AG04449 (cell line): ENCODE measurements at regions not wholly inside any gene's neighbourhood (a gene's known extent, or its start where the extent isn't known, plus 50 kb on each side); places are given as distances from the start of the nearest gene placed in this dataset.

Experiments used
- CTCF ChIA-PET: fragments of 350-600 bp; formaldehyde crosslinking; extraction: SDS; loops from one replicate; lab custom pipeline; 2021; ENCODE audit warnings: antibody characterized with exemption; lab: Yijun Ruan, JAX
- POLR2A ChIA-PET: fragments of 400-600, 350-600 bp; formaldehyde crosslinking; extraction: SDS; loops from one replicate; lab custom pipeline; 2020; ENCODE audit warnings: antibody characterized with exemption, inconsistent platforms; lab: Yijun Ruan, JAX
- DNase-seq: peaks from one replicate; pipeline ENCODE4 v3.0.0-alpha.2; 2010; ENCODE audit warnings: low read depth, low spot score
- H3K4me3 ChIP-seq: 2 replicates; pipeline ENCODE4 v1.5.1; 2011; ENCODE audit warnings: low read depth, mild to moderate bottlenecking, control low read depth, low read length
- CTCF ChIP-seq: IDR thresholded peaks from one replicate; pipeline ENCODE4 v1.5.1; 2011; ENCODE audit warnings: mild to moderate bottlenecking, moderate library complexity, low read length, control low read depth, inconsistent platforms; ENCODE audit not compliant: insufficient read depth; ENCODE audit errors: missing control alignments

GRCh38 chr10:71156436-71156835 is 55.9 kb upstream of the UNC5B start:
- DNase-seq: no peak
- no peak overlapping the region for H3K4me3 ChIP-seq
- ChIA-PET CTCF (interaction anchor here (1.1 kb wide), 1 partner anchor 13 kb away, joined by 3 read pairs; no protein-coding TSS in a partner anchor), POLR2A (no interaction called here)
- no peak for TF ChIP-seq CTCF

GRCh38 chr10:71157435-71157834 is 54.9 kb upstream of the UNC5B start:
- TF ChIP-seq CTCF: no peak
- ChIA-PET CTCF (interaction anchor here (1.1 kb wide), 1 partner anchor 12 kb away, joined by 3 read pairs; no protein-coding TSS in a partner anchor), POLR2A (no interaction called here)
- DNase-seq: no peak
- no peak overlapping the region for H3K4me3 ChIP-seq

GRCh38 chr10:71158251-71158650 is 54.1 kb upstream of the UNC5B start:
- POLR2A ChIA-PET: no interaction called here

GRCh38 chr10:71158902-71159301 is 53.5 kb upstream of the UNC5B start:
- CTCF ChIA-PET: no interaction called here
- no peak for TF ChIP-seq CTCF
- no peak for DNase-seq
- POLR2A ChIA-PET: no interaction called here
- no peak overlapping the region for H3K4me3 ChIP-seq

More at GRCh38 chr10:71158251-71158650, 54.1 kb upstream of the UNC5B start:
- CTCF ChIA-PET: no interaction called here
- no peak for TF ChIP-seq CTCF
- H3K4me3 ChIP-seq: no peak overlapping the region
- DNase-seq: no peak

GRCh38 chr10:71159892-71160291 is 52.5 kb upstream of the UNC5B start:
- no peak for DNase-seq
- ChIA-PET CTCF (interaction anchor here (1.3 kb wide), 1 partner anchor 125 kb away, joined by 3 read pairs; no protein-coding TSS in a partner anchor), POLR2A (no interaction called here)

GRCh38 chr10:71161425-71161824 is 50.9 kb upstream of the UNC5B start:
- POLR2A ChIA-PET: no interaction called here
- CTCF ChIA-PET: no interaction called here
- H3K4me3 ChIP-seq: no peak overlapping the region
- DNase-seq: no peak
- no peak for TF ChIP-seq CTCF

More at GRCh38 chr10:71159892-71160291, 52.5 kb upstream of the UNC5B start:
- TF ChIP-seq CTCF: no peak
- no peak overlapping the region for H3K4me3 ChIP-seq
